Tibial nerve (tissue), 4 donors: ENCODE measurements at regions not wholly inside any gene's neighbourhood (a gene's known extent, or its start where the extent isn't known, plus 50 kb on each side); places are given as distances from the start of the nearest gene placed in this dataset.

Experiments
- CTCF ChIP-seq, 5 experiments: fragments of 200-600 bp in 3 of 5; fragments of 450-650 bp in 2 of 5; sonication (generic) in 3 of 5; IDR thresholded peaks; one replicate each; pipeline ENCODE4 v1.5.1; 2016 to 2019; ENCODE audit warnings: antibody characterized with exemption in 5 of 5, mild to moderate bottlenecking in 3 of 5, moderate library complexity in 2 of 5
- EP300 ChIP-seq, 2 donors: sonication (generic); formaldehyde crosslinking; IDR thresholded peaks; one replicate each; pipeline ENCODE4 v1.6.1; 2017; ENCODE audit warnings: antibody characterized with exemption in 2 of 2, mild to moderate bottlenecking in 1 of 2
- POLR2A ChIP-seq, 2 donors: fragments of 450-650 bp; IDR thresholded peaks; one replicate each; pipeline ENCODE4 v1.6.1; 2017; ENCODE audit warnings: antibody characterized with exemption in 2 of 2, mild to moderate bottlenecking in 2 of 2, moderate library complexity in 2 of 2

- TF ChIP-seq POLR2A (IDR thresholded peaks at IDR 0.05): no peak
- no peak for TF ChIP-seq CTCF (IDR thresholded peaks at IDR 0.05)
- TF ChIP-seq EP300 (IDR thresholded peaks at IDR 0.05): no peak
Observed at GRCh38 chr20:50272724-50273446, 82.3 kb downstream of the CEBPB start.
